CD4-positive, alpha-beta T cell treated with Interleukin-21 for 1 hour (primary cell): ENCODE measurements at regions not wholly inside any gene's neighbourhood (a gene's known extent, or its start where the extent isn't known, plus 50 kb on each side); places are given as distances from the start of the nearest gene placed in this dataset.

Source experiments
- DNase-seq: peaks from one replicate; pipeline ENCODE4 v3.0.0-alpha.2; 2020

- DNase-seq = no peak
Observed at GRCh38 chr11:71201936-71202597, 50.3 kb downstream of the SHANK2 start.

DNA sequence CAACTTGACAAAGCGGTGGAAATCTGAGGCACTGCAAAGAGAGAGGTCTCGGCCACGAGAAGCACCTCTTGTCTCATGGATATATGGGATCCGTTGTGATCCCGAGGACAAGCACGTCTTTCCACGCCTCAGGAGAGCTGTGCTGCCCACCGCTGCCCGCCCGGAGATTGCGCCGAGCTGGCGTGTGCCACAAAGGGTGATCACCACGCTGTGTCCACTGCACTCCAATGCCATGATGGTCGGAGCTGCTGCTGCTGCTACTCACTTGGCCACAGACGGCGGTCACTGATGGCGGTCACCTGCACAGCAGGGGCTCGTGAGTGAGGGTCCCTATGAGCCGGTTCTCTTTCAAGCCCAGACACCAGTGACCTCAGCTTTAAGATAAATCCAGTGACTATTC lies 51.1 kb downstream of the SHANK2 start:
- DNase-seq = no peak

DNA sequence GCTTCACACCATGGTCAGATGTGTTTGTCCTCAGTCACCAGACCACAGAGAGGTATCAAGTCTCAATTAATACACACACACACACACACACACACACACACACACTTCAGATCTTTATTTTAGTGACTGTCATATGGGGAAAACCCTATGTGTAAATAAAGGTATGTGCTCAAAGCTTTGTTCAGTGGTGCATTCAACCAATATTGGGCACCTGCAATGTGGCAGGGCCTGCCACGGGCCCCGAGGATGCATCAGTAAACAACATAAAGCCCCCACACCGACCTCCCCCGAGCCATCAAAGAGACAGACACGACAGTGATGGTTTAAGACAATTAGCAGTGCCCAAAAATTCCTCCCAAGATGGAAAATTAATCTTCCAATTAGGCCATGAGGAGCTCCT lies 51.6 kb downstream of the SHANK2 start:
- no peak for DNase-seq

GRCh38 chr11:71200172-71200716 lies 52.1 kb downstream of the SHANK2 start:
- DNase-seq = no peak

DNA sequence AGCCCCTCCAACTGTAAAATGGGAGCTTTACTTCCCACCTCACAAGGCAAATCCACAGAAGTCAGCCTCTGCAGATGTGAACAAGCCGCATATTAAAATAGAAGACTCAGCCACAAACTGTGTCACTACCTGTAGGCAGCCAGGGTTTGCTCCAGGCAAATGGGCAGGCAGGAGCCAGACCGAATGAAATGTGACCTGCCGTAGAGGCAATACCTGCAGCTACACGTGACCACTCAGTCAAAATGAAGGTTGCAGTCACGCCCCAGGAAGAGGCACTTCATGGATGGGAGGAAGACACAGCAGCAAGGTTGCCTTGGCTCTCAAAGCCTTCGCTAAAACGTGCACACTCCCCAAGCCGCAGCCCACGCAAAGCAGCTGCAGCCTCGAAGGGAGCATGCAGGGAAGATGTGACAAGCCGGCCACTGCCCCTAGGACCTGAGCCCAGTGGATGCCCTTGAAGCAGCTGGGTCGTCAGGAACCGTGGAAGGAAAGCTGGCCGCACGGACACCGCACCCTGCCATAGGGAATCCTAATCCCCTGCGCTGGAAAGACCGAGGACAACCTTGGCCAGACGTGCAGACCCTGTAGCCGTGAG lies 53.1 kb downstream of the SHANK2 start:
- DNase-seq = no peak

DNA sequence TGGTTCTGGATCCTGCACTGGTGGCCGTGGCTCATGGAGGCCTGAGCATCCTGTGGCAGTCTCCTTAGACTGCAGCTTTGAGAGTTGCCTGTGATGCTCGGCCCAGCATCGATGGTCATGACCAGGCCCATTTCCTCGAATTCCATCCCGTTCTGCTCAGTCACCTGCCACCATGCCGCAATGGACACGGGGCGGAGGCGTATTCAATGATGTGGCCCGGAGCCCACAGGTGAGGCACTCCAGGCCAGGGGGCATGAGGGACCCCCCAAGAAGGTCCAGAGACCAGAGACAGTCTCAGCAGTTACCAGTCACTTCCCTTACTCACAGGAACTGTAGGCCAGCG lies 53.6 kb downstream of the SHANK2 start:
- no peak for DNase-seq

DNA sequence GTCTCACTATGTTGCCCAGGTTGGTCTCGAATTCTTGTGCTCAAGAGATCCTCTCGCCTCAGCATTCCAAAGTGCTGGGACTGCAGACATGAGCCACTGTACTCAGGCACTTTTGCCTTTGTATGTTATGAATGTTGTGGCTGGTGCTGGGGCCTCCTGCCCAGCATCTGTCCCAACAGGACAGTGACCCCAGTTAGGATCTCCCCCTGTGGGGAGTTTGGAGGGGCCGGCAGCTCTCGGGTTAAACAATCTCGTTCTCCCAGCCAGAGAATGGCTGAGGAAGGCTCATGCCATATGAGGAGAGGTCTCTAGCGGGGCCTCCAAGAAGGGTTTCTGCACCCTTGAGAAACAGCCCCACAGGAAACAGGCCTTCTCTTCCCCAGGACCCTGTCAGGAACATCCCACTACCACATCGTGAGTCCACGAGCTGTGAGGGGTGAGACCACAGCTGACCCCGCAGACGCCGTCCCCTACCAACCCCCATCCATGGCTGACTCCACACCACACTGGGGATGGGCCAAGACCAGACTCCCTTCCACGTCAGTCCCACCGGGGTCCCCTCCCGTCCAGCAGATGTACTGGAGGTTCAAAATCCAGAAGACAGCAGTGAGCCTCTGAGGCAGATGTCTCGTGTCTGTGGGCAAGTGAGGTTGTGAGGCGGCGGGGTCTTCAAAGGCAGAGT lies 54.1 kb downstream of the SHANK2 start:
- DNase-seq = no peak

GRCh38 chr11:71197096-71197495 lies 55.3 kb downstream of the SHANK2 start:
- no peak for DNase-seq

DNA sequence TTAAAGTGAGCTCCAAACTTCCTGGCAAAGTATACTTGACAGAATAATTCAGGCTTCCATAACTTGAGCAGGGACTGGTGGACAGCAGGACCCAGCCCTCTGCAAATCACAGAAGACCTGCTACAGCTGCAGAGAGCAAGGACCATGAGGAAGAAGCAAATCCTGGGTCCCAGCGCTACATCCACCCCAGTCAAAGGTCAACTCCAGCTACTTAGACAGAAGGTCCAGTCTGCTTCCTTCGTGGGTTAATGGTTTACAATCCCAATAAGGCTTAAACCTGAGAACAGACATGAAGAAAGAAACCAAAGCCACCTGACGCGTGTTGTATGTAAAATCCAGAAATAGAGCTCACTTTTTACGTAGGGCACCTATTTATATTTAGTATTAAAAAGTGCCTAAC lies 57.7 kb downstream of the SHANK2 start:
- no peak for DNase-seq

GRCh38 chr11:71193431-71193830 lies 58.9 kb downstream of the SHANK2 start:
- DNase-seq = no peak

DNA sequence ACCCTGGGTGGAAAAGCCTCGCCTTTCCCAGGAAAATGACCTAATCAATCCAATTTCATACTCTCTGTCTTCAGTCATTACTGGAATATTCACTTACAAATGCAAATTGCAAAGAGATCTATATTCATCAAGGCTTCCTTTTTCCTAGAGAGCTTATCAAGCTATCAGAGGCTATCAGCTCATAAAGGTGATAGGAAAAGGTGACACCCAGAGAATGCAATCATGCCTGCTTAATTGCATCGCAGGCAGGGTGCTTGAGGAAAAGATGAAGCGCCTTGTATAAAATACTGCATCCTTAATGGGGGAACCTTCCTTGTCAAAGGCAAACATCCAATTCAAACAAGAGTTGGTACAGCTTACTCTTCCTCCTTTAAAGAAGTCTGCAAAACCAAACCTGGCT lies 59.7 kb downstream of the SHANK2 start:
- DNase-seq = no peak

GRCh38 chr11:71191201-71191600 lies 61.2 kb downstream of the SHANK2 start:
- DNase-seq = no peak

GRCh38 chr11:71190551-71190950 lies 61.8 kb downstream of the SHANK2 start:
- DNase-seq = no peak

- DNase-seq = no peak
Observed at GRCh38 chr11:71189768-71190315, 62.5 kb downstream of the SHANK2 start.

DNA sequence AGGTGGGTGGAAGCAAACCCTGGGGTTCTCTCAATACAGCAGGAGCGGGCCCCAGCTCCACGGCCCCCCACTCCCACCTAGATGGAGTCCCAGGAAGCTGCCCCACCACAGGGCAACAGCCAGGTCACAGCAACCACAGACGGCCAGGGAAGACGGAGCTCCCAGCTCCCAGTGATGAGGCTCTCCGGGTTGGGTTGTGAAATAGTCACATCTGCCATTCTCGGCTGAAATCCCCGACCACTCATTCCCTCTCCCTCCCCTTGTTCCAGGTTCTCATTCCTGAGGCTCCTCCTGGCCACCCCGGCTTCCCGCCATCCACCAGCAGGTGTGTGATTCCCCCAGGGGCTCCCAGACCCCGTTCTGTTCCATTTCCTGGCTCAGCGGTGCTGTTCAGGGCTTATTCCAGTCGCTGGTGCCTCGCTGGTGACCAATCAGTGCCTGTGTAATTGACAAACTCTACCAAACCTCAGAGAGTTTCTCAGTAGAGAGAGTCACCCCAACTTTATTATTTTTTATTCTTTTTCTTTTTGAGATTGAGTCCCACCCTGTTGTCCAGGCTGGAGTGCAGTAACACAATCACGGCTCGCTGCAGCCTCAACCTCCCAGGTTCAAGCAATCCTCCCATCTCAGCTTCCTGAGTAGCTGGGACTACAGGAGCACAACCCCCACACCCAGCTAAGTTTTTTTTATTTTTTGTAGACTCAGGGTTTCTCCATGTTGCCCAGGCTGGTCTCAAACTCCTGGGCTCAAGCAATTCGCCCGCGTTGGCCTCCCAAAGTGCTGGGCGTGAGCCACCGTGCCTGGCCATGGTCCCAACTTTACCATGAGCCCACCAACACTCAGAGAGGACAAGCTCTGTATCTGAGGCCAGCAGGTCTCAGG lies 63.2 kb downstream of the SHANK2 start:
- DNase-seq = no peak

- no peak for DNase-seq
Observed at GRCh38 chr11:71188073-71188472, 64.3 kb downstream of the SHANK2 start.

- no peak for DNase-seq
Observed at GRCh38 chr11:71186806-71187205, 65.6 kb downstream of the SHANK2 start.

GRCh38 chr11:71185411-71185810 lies 67.0 kb downstream of the SHANK2 start:
- DNase-seq = no peak

DNA sequence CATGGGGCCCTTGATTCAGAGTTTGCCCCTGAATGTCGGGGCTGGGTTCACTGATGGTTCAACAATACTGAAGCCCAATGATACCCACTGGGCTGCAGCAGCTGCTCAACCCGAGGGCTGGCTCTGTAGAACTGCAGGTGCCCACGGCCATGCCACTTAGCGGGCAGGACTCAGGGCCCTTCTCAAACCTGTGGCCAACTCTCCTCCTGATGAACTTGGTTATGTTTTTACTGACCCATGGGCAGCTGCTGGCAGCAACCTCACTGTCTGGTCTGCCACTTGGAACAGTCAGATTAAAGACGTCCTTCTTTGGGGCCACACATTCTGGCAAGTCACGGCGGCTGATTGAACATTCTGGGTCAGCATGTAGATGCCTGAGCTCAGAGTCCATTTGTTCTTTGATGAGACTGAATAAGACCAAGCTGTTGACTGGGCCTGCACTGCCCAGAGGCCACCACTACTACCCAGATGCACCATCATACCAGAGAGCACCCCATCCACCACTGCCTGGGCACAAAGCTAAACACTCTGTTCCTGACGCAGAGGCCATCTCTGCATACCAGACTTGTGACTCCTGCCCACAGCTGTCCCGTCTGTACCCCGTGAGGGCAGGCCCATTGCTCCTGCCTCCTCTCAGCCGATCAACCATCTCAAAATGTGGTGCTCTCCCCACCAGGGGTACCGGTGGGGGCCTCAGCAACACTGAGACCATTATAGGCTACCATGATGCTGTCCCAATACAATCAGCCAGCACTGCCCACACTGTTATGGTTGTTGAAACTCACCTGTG lies 67.8 kb downstream of the SHANK2 start:
- DNase-seq = no peak

DNA sequence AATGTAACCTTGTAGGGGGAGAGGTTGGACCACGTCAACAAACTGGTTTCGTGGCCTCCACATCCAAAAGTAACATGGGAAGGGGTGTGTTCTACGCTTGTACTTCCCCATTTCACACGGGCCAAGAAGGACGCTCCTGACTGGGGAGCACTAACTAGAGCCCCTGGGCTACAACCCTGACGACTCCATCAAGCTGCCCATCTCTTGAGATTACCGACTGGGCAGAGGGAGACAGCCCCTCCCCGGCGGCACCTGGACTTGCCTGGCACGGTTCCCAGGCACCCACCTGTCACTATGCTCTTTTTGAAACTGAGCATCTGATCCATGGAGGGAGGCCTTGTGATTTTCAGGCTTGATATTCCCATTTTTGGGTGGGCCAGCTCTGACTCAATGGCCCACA lies 68.5 kb downstream of the SHANK2 start:
- DNase-seq = no peak

- DNase-seq = no peak
Observed at GRCh38 chr11:71182791-71183677, 69.3 kb downstream of the SHANK2 start.
